ENCODE measurements at regions not wholly inside any gene's neighbourhood (a gene's known extent, or its start where the extent isn't known, plus 50 kb on each side); places are given as distances from the start of the nearest gene placed in this dataset.

GRCh38 chr22:49197986-49198704 is 629.5 kb downstream of the BRD1 start:
- DNase-seq: no peak

GRCh38 chr22:49197505-49197904 is 630.2 kb downstream of the BRD1 start:
- no peak for DNase-seq

- no peak for DNase-seq
Observed at GRCh38 chr22:49196046-49196511, 631.6 kb downstream of the BRD1 start.

- DNase-seq: no peak
Observed at GRCh38 chr22:49195636-49196035, 632.0 kb downstream of the BRD1 start.

- DNase-seq: no peak
Observed at GRCh38 chr22:49193901-49194465, 633.7 kb downstream of the BRD1 start.

GRCh38 chr22:49193348-49193747 is 634.3 kb downstream of the BRD1 start:
- DNase-seq: no peak

- DNase-seq: no peak
Observed at GRCh38 chr22:49192857-49193250, 634.8 kb downstream of the BRD1 start.

GRCh38 chr22:49192180-49192856 is 635.4 kb downstream of the BRD1 start:
- DNase-seq: no peak

GRCh38 chr22:49191506-49191980 is 636.1 kb downstream of the BRD1 start:
- DNase-seq: no peak

GRCh38 chr22:49190816-49191505 is 636.7 kb downstream of the BRD1 start:
- no peak for DNase-seq

- no peak for DNase-seq
Observed at GRCh38 chr22:49189871-49190270, 637.8 kb downstream of the BRD1 start.

- no peak for DNase-seq
Observed at GRCh38 chr22:49188591-49188990, 639.1 kb downstream of the BRD1 start.

GRCh38 chr22:49188091-49188490 is 639.6 kb downstream of the BRD1 start:
- DNase-seq: no peak

- no peak for DNase-seq
Observed at GRCh38 chr22:49186762-49187161, 640.9 kb downstream of the BRD1 start.

- no peak for DNase-seq
Observed at GRCh38 chr22:49186293-49186692, 641.4 kb downstream of the BRD1 start.

- DNase-seq: no peak
Observed at GRCh38 chr22:49185312-49185969, 642.2 kb downstream of the BRD1 start.

- DNase-seq: no peak
Observed at GRCh38 chr22:49184736-49185135, 642.9 kb downstream of the BRD1 start.

- no peak for DNase-seq
Observed at GRCh38 chr22:49183826-49184216, 643.9 kb downstream of the BRD1 start.

GRCh38 chr22:49183208-49183825 is 644.4 kb downstream of the BRD1 start:
- no peak for DNase-seq

- DNase-seq: no peak
Observed at GRCh38 chr22:49182416-49182815, 645.3 kb downstream of the BRD1 start.

GRCh38 chr22:49181942-49182341 is 645.7 kb downstream of the BRD1 start:
- DNase-seq: no peak

- no peak for DNase-seq
Observed at GRCh38 chr22:49181431-49181830, 646.2 kb downstream of the BRD1 start.

GRCh38 chr22:49180683-49181024 is 647.0 kb downstream of the BRD1 start:
- DNase-seq: no peak
